HepG2 (cell line): ENCODE measurements at regions not wholly inside any gene's neighbourhood (a gene's known extent, or its start where the extent isn't known, plus 50 kb on each side); places are given as distances from the start of the nearest gene placed in this dataset.

Experiments
- ATAC-seq: fragments of 200-7000 bp; cut with Tn5 transposase; 3 replicates; pipeline ENCODE4 v1.9.1; 2020; ENCODE audit warnings: mild to moderate bottlenecking, moderate library complexity
- BruUV-seq: library from RNA; stranded (reverse); fragments of 400-500 nt; replicated peaks from 2 replicates; lab custom pipeline; 2021; lab: Mats Ljungman, UMichigan
- CTCF ChIA-PET: fragments of 300-600 bp; formaldehyde crosslinking; extraction: SDS; loops from one replicate; lab custom pipeline; 2021; ENCODE audit warnings: low total read pairs, inconsistent platforms, low intra/inter-chr PET ratio; lab: Yijun Ruan, JAX
- POLR2A ChIA-PET: fragments of 350-600 bp; sonication (Branson Sonifier 250); formaldehyde crosslinking; loops from one replicate; lab custom pipeline; 2020; ENCODE audit warnings: antibody characterized with exemption, inconsistent platforms; lab: Yijun Ruan, JAX
- DNase-seq: peaks from one replicate; pipeline ENCODE4 v3.0.0-alpha.2; 2015; ENCODE audit warnings: low spot score
- FAIRE-seq: peaks from 3 replicates; lab custom pipeline; 2011; peaks lifted over from hg19 to GRCh38; lab: Jason Lieb, UNC
- H2AFZ ChIP-seq: one replicate; pipeline ENCODE4 v1.6.1; 2011; ENCODE audit warnings: low read length, inconsistent platforms
- H3K27ac ChIP-seq: fragments of 300-600 bp; 3 replicates; pipeline ENCODE4 v1.8.0; 2011; ENCODE audit warnings: mixed run types, mild to moderate bottlenecking, mixed read lengths, low read length, inconsistent platforms; ENCODE audit not compliant: insufficient read depth; ENCODE audit errors: extremely low read length
- H3K27me3 ChIP-seq, 2 experiments: fragments of 200-600 bp in 1 of 2; 2 replicates in 1 of 2; 3 replicates in 1 of 2; pipeline versions ENCODE4 v1.6.0 to v1.8.0; 2011; ENCODE audit warnings: low read length in 2 of 2, mild to moderate bottlenecking in 2 of 2, moderate library complexity in 2 of 2, inconsistent platforms in 1 of 2; ENCODE audit not compliant: insufficient read depth in 2 of 2, control insufficient read depth in 1 of 2
- H3K36me3 ChIP-seq, 2 experiments: fragments of 200-600 bp in 1 of 2; replicated peaks in 1 of 2; 2 replicates in 1 of 2; 3 replicates in 1 of 2; pipeline versions ENCODE4 v1.5.1 to v1.8.0; 2011; ENCODE audit warnings: low read length in 2 of 2, inconsistent platforms in 1 of 2; ENCODE audit not compliant: insufficient read depth in 2 of 2, control insufficient read depth in 1 of 2
- H3K4me1 ChIP-seq: 2 replicates; pipeline ENCODE4 v1.5.1; 2012; ENCODE audit warnings: low read length, inconsistent platforms; ENCODE audit not compliant: insufficient read depth
- H3K4me2 ChIP-seq: 2 replicates; pipeline ENCODE4 v1.6.0; 2011; ENCODE audit warnings: low read depth, low read length, inconsistent platforms
- H3K4me3 ChIP-seq, 3 experiments: fragments of 200-600 bp in 1 of 3; sonication (generic), shearing (Covaris generic) in 1 of 3; replicated peaks in 1 of 3; 2 replicates each; pipeline ENCODE4 v1.5.1; 2011 to 2016; ENCODE audit warnings: low read length in 3 of 3, inconsistent platforms in 2 of 3, low read depth in 2 of 3, mild to moderate bottlenecking in 2 of 3, control low read depth in 1 of 3, mixed read lengths in 1 of 3; ENCODE audit not compliant: insufficient read depth in 1 of 3
- H3K79me2 ChIP-seq: one replicate; pipeline ENCODE4 v1.6.1; 2011; ENCODE audit warnings: low read length, inconsistent platforms; ENCODE audit not compliant: insufficient read depth
- H3K9ac ChIP-seq: 2 replicates; pipeline ENCODE4 v1.6.0; 2011; ENCODE audit warnings: mild to moderate bottlenecking, low read depth, low read length, inconsistent platforms; ENCODE audit not compliant: insufficient read depth
- H3K9me3 ChIP-seq: 2 replicates; pipeline ENCODE4 v1.5.1; 2012; ENCODE audit warnings: mild to moderate bottlenecking, low read length
- H4K20me1 ChIP-seq: 2 replicates; pipeline ENCODE4 v1.6.0; 2011; ENCODE audit warnings: inconsistent platforms, mild to moderate bottlenecking, low read length, moderate library complexity; ENCODE audit not compliant: insufficient read depth
- CBX1 ChIP-seq: IDR thresholded peaks from one replicate; pipeline ENCODE4 v1.6.1; 2016; ENCODE audit warnings: antibody characterized with exemption, low read depth
- CREBL2 ChIP-seq: sonication (generic); formaldehyde crosslinking; IDR thresholded peaks from 2 replicates; pipeline ENCODE4 v1.8.1; 2023; ENCODE audit warnings: missing genetic modification reagents, mild to moderate bottlenecking, borderline replicate concordance
- DRAP1 ChIP-seq: IDR thresholded peaks from 2 replicates; pipeline ENCODE4 v1.6.1; 2016; ENCODE audit warnings: missing genetic modification reagents, missing compliant biosample characterization
- E2F1 ChIP-seq: sonication (generic); formaldehyde crosslinking; IDR thresholded peaks from 2 replicates; pipeline ENCODE4 v1.5.0; 2020; ENCODE audit warnings: missing genetic modification reagents
- KDM2A ChIP-seq: sonication (generic); formaldehyde crosslinking; IDR thresholded peaks from 2 replicates; pipeline ENCODE4 v1.4.0; 2020; ENCODE audit warnings: low read depth, missing genetic modification reagents, borderline replicate concordance
- MATR3 ChIP-seq: sonication (generic); formaldehyde crosslinking; IDR thresholded peaks from 2 replicates; pipeline ENCODE4 v1.4.0; 2020; ENCODE audit warnings: missing genetic modification reagents
- MEF2D ChIP-seq: sonication (generic); formaldehyde crosslinking; IDR thresholded peaks from 2 replicates; pipeline ENCODE4 v1.5.1; 2020; ENCODE audit warnings: mild to moderate bottlenecking, missing genetic modification reagents
- MTF1 ChIP-seq: sonication (generic); formaldehyde crosslinking; IDR thresholded peaks from 2 replicates; pipeline ENCODE4 v1.5.0; 2020; ENCODE audit warnings: missing genetic modification reagents
- NFKBIZ ChIP-seq: IDR thresholded peaks from 2 replicates; pipeline ENCODE4 v1.6.1; 2018; ENCODE audit warnings: missing genetic modification reagents, missing compliant biosample characterization
- POGZ ChIP-seq: sonication (generic); formaldehyde crosslinking; IDR thresholded peaks from 2 replicates; pipeline ENCODE4 v1.4.0; 2020; ENCODE audit warnings: mild to moderate bottlenecking, missing genetic modification reagents
- SAFB2 ChIP-seq: sonication (generic); formaldehyde crosslinking; IDR thresholded peaks from 2 replicates; pipeline ENCODE4 v1.5.1; 2020; ENCODE audit warnings: missing genetic modification reagents, low read depth, mild to moderate bottlenecking, borderline replicate concordance
- TCF7L2 ChIP-seq: IDR thresholded peaks from 2 replicates; pipeline ENCODE4 v1.6.1; 2011; ENCODE audit warnings: mild to moderate bottlenecking, low read depth, low read length, moderate library complexity
- WIZ ChIP-seq: sonication (generic); formaldehyde crosslinking; IDR thresholded peaks from 2 replicates; pipeline ENCODE4 v1.5.1; 2020; ENCODE audit warnings: mild to moderate bottlenecking, missing genetic modification reagents
- ZNF281 ChIP-seq: sonication (generic); formaldehyde crosslinking; IDR thresholded peaks from 2 replicates; pipeline ENCODE4 v1.4.0; 2020; ENCODE audit warnings: missing genetic modification reagents, borderline replicate concordance
- ZNF572 ChIP-seq: sonication (generic); formaldehyde crosslinking; IDR thresholded peaks from 2 replicates; pipeline ENCODE4 v1.5.1; 2020; ENCODE audit warnings: mild to moderate bottlenecking, missing genetic modification reagents
- WGBS: methylation state at CpG from one replicate; pipeline ENCODE4 v1.1.6; 2017; ENCODE audit warnings: low lambda C conversion rate; 5-methylcytosine and 5-hydroxymethylcytosine counted together
- in situ Hi-C: cut with HindIII; loops from 2 replicates; pipeline ENCODE4 v1.10.0; 2017; ENCODE audit warnings: low pct_unique_long_range_greater_than_20kb; ENCODE audit not compliant: extremely low pct_ligation_motif_present
- intact Hi-C: fragments of 100-400 bp; cut with micrococcal nuclease; formaldehyde crosslinking; loops from one replicate; pipeline ENCODE4 v1.10.0; 2022; ENCODE audit not compliant: unreplicated experiment

- in situ Hi-C loops (no loop called here), intact Hi-C loops (no loop called here)
- WGBS, result 5% methylated on average over 15 of the region's 18 CpGs
- Histone ChIP-seq H3K36me3 (no peaks in the 10 kb centered on the region), H3K27me3 (peaks cover 12 to 76% of the 10 kb centered on the region in 2 experiments), H3K4me1 (no peaks in the 10 kb centered on the region), H3K27ac (no peak overlapping the region), H3K79me2 (no peaks in the 10 kb centered on the region), H4K20me1 (no peaks in the 10 kb centered on the region), H3K4me2 (no peak overlapping the region), H2AFZ (no peak overlapping the region), H3K4me3 (no peak overlapping the region), H3K9me3 (no peaks in the 10 kb centered on the region), H3K9ac (no peak overlapping the region)
- TF ChIP-seq KDM2A (CRISPR knock-in tag), result no peak
- no peak for TF ChIP-seq E2F1
- TF ChIP-seq CBX1, result no peak
- no peak for TF ChIP-seq MEF2D (CRISPR knock-in tag)
- no peak for TF ChIP-seq SAFB2 (CRISPR knock-in tag)
- ATAC-seq, result no peak
- no peak for FAIRE-seq
- CTCF ChIA-PET, result no interaction called here
- no TSS peak for BruUV-seq
- DNase-seq, result no peak
- POLR2A ChIA-PET, result no interaction called here
These were observed 177.9 kb downstream of the TFAP2C start for GRCh38 chr20:56806952-56807517.

- in situ Hi-C loops, result no loop called here
- Histone ChIP-seq H3K27me3 (peaks cover 10 to 68% of the 10 kb centered on the region in 2 experiments), H3K36me3 (no peaks in the 10 kb centered on the region), H3K9me3 (no peaks in the 10 kb centered on the region), H3K4me2 (no peak overlapping the region), H3K79me2 (no peaks in the 10 kb centered on the region), H4K20me1 (no peaks in the 10 kb centered on the region), H3K4me3 (no peak overlapping the region), H3K9ac (no peak overlapping the region), H3K27ac (no peak overlapping the region), H3K4me1 (no peaks in the 10 kb centered on the region), H2AFZ (no peak overlapping the region)
- CTCF ChIA-PET, result no interaction called here
- FAIRE-seq (no peak), ATAC-seq (no peak; the same call in 2 of the 3 replicates), DNase-seq (no peak)
- POLR2A ChIA-PET, result no interaction called here
- WGBS, result 8% methylated on average over 10 of the region's 10 CpGs
- no TSS peak for BruUV-seq
- intact Hi-C loops, result no loop called here
- TF ChIP-seq CREBL2 (CRISPR knock-in tag), result no peak
- no peak for TF ChIP-seq TCF7L2
- TF ChIP-seq DRAP1 (CRISPR knock-in tag), result no peak
- no peak for TF ChIP-seq MATR3 (CRISPR knock-in tag)
- TF ChIP-seq MTF1 (CRISPR knock-in tag), result no peak
- no peak for TF ChIP-seq POGZ (CRISPR knock-in tag)
- no peak for TF ChIP-seq NFKBIZ (CRISPR knock-in tag)
- no peak for TF ChIP-seq ZNF281 (CRISPR knock-in tag)
- TF ChIP-seq WIZ (CRISPR knock-in tag), result no peak
- no peak for TF ChIP-seq ZNF572 (CRISPR knock-in tag)
These were observed 179.1 kb downstream of the TFAP2C start for GRCh38 chr20:56808117-56808725.
